Embryonic facial prominence (tissue), 1 donor: ENCODE measurements at regions not wholly inside any gene's neighbourhood (a gene's known extent, or its start where the extent isn't known, plus 50 kb on each side); places are given as distances from the start of the nearest gene placed in this dataset.
"Not testable (repeated sequence)": the region's sequence is repeated elsewhere in the genome, so short reads cannot be mapped to it uniquely, and the experiment has no call there.

ENCODE experiments used
- DNase-seq: peaks from one replicate; pipeline ENCODE4 v3.0.0-alpha.2; 2016; ENCODE audit errors: extremely low spot score

DNA sequence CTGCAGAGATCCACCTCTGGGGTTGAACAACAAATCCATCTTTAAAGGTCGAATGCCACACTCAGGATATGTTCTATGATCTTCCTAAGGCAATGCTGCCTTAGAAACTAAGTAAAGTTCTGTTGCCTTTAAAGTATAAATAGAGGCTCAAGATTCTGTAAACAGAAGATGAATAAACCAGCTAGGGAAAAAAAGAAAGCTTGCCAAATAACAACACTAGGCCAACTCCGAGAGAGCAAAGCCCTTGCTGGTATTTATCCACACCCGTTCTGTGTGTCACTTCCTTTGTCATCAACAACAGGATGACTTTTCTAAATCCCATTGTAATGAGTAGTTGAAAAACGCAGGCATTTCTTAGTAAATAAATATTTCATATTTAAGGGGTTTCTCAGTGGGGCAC, 330.0 kb upstream of the GLI3 start:
- DNase-seq = no peak

DNA sequence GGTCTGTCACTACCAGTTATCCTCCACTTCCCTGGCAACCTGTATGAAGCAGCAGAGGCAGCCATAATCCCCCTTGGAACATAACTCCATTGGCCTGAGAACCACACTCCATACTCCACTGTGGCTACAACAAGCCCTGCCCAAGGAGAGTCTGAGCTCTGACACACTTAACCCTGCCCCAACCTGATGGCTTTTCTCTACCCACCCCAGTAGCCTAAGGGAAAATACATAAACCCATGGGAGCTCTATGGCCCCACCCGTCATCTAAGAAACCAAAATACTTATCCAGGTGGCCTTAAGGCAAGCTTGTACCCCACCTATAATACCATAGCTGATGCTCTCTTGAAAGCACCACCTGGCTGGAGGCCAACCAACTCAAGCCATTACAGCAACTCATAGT, 324.8 kb upstream of the GLI3 start:
- no peak for DNase-seq

DNA sequence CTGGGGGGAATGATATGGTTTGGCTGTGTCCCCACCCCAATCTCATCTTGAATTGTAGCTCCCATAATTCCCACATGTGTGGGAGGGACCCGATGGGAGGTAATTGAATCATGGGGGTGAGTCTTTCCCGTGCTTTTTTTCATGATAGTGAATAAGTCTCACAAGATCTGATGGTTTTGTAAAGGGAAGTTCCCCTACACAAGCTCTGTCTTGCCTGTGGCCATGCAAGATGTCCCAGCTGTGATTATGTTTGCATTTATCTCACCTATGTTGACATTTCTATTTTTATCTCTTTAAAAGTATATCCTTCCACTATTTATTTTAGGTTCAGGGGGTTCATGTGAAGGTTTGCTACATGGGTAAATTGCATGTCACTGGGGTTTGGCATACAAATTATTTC, 323.9 kb upstream of the GLI3 start:
- no peak for DNase-seq

DNA sequence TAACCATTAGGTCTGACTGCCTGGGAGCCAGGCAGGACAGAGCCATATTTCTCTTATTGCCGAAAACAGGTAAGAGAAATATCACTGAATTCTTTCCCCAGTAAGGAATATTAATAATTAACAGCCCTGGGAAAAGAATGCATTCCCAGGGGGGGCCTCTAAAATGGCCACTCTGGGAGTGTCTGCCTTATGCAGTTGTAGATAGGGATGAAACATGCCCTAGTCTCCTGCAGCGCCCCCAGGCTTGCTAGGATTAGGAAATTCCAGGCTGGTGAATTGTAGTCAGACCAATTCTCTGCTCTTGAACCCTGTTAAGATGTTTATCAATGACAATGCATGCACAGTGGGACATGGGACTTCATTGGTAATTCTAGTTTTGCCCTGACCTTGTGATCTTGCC, 317.9 kb upstream of the GLI3 start:
- DNase-seq = not testable (repeated sequence)

DNA sequence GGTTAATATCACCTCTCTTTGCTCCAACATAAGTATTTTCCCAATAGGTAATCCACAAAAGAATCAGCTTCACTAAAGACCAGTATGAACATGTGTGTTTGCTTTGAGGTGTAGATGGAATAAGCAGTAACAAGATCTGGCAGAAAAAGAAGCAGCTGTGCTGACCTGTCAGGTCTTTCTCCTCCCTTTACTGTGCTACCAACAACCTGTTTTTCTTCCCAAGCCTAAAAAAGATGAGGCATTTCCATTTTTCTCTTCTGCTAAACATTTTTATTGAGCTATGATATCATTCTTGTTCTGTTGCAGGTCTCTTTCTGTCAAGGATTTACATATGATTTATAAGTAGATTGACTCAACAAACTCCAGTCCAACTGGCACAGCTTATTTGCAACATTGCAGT, 315.2 kb upstream of the GLI3 start:
- no peak for DNase-seq

DNA sequence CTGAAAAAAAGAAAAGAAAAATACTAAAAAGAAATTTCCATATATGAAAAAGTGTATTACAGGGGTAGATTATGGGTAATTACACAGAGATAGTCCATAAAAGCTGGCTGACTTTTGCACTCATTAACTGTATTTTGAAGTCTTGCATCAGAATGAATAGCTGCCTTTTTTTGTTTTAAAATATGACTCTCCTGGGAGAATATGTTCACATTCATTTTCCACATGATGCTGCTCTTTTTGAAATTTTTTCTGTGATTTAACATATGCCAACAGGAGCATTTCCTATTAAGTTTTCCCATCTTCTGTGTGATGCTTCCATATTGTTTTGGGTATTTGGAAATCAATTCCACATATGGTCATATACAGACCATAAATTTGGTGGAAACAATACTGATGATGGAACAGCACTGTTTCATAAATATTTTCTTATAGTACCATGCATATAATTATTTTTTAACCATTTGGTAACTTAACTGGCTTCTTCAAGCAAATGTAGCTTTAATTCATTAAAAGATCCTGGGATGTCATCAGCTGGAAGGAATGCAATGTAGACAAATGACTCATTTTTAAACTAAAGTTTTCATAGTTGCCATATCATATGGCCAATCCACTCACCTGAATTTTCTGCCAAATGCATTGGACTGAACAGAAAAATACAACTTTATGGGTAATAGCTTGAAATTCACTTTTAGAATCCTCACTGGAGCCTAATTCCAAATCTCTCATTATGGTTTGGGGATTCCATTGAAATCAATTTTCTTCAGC, 313.9 kb upstream of the GLI3 start:
- no peak for DNase-seq

DNA sequence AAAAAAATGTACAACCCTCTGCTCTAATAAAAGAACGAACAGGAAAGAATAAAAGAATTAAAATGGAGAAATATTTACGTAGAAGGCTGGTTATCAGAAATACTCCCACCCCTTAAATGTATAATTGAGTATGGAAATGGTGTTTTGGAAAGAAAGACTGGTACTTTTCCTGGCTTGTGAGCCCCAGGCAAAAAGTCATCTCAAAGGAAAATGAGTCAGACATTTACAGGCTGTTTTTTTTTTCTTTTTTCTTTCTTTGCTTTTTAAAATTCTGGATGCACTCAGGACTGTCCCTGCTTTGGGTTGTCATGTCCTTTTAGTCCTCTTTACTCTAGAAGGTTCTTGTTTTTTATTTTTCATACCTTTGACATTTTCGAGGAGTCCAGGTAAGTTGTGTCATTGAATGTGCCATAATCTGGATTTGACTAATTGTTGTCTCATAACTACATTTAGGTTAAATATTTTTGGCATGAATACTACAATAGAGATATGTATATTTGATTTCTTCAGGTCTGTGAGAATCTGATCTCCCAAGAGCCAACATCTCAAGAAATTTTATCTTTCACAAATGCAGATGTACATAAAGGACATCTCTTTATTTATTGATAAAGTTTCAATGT, 313.0 kb upstream of the GLI3 start:
- DNase-seq = no peak

DNA sequence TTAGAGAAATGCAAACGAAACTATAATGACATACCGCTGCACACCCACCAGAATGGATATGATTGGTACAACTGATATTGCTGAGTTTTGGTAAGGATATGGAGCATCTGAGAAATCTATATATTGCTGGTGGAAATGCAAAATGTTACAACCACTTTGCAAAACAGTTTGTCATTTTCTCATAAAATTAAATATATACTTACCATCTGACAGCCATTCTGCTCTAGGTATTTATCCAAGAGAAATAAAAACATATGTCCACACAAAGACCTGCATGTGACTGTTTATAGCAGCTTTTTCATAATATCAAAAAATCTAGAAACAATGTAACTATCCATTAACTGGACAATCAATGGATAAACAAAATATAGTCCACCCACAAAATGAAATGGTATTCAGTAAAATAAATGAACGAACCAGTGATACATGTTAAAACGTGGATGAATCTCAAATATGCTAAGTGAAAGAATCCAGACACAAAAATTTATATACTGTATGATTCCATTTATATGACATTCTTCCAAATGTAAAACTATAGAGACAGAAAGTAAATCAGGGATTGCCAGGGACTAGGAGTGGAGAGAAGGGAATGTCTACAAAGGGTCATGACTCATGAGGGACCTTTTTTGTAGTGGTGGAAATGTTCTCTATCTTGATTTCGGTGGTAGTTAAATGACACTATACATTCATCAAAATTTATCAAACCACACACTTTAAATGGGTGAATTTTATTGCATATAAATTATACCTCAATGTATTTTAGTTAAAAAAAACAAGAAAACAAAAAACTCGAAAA, 312.0 kb upstream of the GLI3 start:
- DNase-seq = no peak

DNA sequence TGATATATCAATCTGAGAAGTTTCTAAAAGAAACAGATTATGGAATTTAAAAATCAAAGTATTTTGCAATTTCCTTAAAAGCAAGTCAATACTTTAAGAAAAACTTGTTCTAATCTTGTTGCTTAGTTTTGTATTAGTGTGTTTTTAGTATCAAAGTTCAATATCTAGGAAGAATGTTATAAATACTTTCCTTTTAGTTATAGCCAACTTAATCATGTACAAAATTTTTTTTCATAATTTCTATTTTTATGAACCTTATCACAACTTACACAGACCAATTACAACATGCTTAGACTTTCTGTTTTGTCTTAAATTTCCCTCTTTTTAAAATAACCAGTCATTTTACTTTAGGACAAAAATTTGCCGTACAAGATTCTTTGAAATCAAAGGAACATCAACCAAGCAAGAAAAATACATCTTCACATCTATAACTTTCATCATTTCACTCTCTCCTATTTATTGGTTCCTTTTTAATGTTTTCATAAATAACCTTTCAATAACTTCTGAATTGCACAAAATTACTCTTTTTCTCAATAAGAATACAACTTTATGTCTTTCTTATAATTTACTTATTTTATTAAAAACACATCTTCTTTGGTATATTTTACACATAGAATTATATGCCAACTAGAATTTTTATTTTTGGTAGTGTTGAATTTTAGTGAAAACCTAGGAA, 308.2 kb upstream of the GLI3 start:
- no peak for DNase-seq

DNA sequence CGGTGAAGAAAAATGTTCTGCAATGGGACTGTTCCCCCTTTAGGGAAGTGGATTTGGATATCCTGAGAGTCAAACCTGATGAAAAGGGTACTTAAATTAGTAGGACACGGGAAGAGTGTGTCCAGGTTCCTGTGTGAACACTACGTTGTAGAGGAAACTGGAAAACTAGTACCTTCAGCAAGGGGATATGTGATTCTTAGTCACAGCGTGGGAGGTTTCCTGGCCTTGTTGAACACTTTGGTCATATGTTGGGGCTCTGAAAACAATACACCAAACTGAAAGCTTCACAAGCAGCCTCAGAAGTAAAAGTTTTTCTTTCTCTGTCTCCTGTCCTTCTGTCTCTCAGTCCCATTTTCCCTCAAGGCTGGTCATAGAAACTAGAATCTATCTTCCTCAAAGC, 306.9 kb upstream of the GLI3 start:
- DNase-seq = no peak

DNA sequence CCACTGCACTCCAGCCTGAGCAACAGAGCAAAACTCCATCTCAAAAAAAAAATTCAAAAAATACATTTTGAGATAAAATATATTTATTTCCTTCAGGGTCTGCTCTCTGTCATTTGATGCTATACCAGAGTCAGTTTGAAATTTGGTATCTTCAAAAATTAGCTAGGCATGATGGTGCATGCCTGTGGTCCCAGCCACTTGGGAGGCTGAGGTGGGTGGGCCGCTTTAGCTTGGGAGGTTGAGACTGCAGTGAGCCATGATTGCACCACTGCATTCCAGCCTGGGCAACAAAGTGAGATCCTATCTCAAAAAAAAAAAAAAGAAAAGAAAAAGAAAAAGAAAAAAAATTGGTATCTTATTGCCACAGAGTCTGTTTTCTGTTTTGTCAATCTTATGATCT, 305.4 kb upstream of the GLI3 start:
- DNase-seq = not testable (repeated sequence)

DNA sequence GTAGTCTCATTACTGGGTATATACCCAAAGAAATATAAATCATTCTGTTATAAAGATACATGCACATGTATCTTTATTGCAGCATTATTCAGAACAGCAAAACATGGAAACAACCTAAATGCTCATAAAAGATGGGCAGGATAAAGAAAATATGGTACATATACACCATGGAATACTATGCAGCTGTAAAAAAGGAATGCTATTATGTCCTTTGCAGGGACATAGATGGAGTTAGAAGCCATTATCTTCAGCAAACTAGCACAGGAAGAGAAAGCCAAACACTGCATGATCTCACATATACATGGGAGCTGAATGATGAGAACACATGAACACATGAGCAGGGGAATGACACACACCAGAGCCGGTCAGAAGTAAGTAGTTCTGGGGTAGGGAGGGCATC, 297.4 kb upstream of the GLI3 start:
- DNase-seq = no peak

DNA sequence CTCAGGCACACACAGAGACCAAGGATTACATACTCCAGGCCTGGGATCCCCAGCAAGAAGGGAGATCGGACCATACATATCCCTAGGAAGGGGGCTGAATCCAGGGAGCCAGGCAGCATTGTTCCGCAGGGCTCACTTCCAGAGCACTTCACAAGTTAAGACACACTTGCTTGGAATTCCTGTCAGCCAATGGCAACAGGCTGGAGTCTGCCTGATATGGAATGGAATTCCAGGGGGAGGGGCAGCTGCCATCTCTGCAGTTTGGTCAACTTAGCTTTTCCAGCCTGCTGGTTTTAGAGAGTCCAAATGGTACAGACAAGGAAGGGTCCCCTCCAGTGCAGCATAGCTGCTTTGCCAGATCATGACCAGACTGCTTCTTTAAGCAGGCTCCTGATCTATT, 290.0 kb upstream of the GLI3 start:
- no peak for DNase-seq

DNA sequence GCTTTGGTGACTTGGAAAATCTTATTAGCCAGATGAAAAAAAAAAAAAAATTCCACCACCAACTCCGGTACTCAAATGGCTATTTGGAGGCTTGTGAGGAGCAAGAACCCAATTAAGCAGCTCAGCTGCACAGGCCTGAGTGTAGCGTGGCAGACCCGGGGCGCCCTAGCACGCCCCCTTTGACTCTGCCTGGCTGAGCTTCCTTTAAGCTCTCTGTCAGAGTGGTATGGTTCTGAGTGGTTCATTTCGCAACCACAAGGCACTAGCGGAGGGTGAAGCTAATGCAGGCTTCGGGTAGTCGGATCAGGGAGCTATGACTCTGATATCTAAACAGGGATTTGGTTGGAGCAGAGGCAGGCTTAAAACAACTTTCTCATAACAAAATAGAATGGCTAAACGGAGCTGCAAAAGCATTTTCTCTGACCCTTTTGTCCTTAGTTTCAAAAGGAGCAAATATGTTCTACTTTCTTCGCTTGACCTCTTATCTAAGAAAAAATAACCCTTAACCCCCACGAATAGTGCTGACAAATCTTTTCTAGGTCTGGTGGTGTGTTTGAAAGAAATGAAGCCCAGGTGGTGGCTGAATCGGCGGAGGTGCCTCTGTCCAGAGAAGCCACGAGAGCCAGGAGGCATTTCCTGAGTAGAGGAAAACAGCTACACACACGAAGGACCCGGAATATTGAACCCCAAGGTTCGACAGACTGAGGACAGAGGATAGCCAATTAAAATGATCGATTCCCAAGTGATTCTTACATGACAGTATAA, 285.4 kb upstream of the GLI3 start:
- DNase-seq = no peak

DNA sequence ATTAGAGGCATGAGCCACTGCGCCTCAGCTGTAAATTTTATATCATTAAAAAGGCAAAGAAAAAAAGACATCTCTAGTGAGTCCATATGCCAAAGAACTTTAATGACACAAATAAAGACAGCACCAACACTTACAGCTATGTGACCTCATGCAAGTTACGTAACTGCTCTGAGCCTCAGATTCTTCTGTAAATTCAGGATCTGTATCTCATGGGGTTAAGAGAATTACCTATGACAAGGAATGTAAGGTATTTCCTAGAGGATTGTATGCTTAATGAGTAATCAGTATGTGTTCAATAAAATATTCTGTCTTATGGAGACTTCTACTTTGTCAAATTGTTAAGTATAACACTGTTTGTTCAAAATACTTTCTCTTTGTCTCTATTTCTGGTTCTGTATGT, 274.0 kb upstream of the GLI3 start:
- DNase-seq = no peak

DNA sequence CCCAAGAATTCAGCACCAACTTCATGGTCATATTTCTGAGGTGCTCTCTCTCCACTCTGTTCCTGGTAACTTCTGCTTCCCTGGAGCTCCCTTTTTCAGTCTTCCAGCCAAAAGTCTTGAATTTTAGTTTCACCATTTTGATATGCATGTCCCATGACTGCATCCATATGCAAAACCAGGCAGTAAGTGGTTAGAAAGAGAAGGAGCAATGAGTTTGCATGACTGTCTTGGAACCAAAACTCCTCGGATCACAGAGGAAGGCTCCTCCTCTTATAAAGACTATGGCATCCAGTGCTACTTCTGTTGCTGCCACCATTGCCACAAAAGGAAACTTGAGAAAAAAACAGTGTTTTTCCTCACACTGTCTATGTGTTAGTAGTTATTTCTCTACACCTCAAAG, 269.1 kb upstream of the GLI3 start:
- DNase-seq = no peak

DNA sequence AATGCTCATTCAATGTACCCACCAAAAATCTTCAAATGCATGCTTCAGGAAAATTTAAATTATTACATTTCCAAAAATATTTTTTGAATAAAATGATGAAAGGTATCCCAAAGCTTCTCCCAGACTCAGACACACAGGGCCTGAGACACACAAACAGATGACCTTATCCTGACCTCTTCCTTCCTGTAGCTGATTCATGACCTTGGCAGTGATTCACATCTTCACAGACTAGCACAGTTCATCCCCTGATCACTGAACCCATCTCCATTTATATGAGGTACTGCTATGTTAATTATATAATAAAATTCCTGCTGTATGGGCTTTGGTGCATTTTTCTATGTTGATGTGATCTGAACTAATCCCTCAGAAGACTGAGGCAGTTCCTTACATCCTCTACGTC, 265.0 kb upstream of the GLI3 start:
- DNase-seq = no peak

DNA sequence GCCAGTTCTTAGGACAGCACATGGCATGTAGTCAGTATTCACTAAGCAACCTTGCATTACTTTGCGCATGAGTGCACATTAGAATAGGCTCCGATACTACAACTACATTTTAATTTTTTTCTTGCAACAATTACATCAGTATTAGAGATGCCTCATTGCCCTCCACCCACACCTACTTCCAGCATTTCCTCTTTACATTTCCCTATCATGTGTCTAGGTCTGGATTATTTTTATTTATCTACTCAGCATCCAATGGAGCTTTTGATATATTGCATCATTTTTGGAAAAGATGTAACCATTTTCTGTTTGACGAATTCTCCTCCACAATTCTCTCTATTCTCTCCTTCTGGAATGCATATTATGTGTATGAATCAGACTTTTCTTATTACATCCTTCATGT, 258.2 kb upstream of the GLI3 start:
- no peak for DNase-seq

DNA sequence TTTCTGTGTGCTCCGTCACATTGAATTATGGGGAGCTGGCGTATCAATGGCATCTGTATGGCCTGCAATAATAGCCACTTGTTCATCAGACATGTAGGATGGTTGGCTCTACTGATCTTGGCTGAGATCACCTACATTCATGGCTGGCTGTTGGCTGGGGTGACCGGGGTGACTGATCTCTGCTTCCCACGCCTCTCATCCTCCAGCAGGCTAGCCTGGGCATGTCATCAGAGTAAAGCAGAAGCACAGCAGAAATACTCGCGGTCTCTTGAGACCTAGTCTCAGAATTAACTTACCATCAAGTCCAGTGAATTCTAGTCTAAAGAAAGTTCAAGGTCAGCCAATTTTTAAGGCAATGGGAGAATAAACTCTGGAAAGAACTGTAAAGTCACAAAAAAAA, 257.7 kb upstream of the GLI3 start:
- no peak for DNase-seq

DNA sequence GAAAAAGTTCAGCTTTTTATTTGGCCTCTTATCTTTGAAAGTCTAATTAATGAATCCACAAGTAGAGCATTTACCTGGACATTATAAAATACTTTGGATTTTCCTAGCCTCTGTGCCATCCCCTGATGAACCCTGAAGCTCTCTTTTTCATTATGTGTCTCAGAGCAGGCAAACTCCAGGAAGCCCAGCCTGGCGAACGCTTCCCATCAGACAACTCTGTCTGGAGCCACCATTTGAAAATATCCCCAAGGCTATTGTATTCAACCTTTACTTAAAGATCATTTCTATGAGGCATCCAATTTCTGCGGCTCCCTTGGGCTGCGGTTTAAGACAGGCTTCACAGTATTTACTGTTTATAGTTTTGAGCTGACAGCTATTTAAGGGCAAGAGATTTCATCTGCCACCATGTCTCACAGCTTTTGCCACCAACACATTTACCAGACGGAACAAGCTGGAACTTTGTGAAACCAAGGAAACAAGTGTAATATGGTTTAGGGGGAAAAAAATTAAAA, 257.2 kb upstream of the GLI3 start:
- DNase-seq = no peak

DNA sequence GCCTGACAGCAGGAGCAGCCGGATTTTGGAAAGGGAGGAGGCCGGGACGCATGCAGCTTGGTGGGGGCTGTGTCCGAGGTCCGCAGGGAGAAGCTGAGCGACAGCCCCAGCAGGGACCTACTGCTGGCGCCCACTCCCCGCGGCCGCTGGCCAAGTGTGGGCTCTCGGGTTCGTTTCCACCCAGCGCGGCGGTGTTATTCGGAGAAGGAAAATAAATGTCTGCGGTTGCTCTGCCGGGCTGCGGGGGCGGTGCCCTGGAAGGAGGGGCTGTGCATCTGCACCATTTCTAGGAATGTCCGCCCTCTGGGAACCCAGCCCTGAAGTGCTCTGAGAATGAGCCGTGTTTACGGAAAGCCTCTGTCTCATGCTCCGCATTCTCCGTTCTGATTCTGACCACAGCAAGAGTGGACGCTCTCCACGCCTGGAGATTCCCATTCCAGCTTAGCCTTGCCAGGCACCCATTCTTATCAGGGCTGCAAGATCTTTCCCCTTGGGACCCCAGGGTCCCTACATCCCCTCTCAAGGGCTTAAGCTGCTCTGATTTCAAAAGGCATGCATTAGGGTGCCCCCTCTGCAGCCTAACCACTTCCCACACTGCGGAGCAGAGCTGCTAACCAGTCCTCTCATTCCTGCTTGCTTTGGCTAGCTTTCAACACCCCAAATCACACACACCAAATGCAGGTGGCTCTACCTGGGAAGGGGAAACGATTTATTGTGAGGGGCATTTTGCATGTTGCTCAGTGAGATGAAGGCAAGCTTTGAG, 256.6 kb upstream of the GLI3 start:
- peak; percentile 61 for DNase-seq
